H1 (cell line): ENCODE measurements at regions not wholly inside any gene's neighbourhood (a gene's known extent, or its start where the extent isn't known, plus 50 kb on each side); places are given as distances from the start of the nearest gene placed in this dataset.

Experiments
- CTCF ChIA-PET: fragments of 300-600 bp; sonication (Branson Sonifier 250); formaldehyde crosslinking; loops from one replicate; lab custom pipeline; 2021; ENCODE audit not compliant: partially characterized antibody; lab: Charles Lee
- POLR2A ChIA-PET: fragments of 300-600 bp; sonication (Branson Sonifier 250); formaldehyde crosslinking; loops from one replicate; lab custom pipeline; 2021; ENCODE audit warnings: inconsistent platforms; ENCODE audit not compliant: partially characterized antibody; lab: Charles Lee
- DNase-seq, 2 experiments: peaks; one replicate each; pipeline versions ENCODE4 v3.0.0 to v3.0.0-alpha.2; 2010 to 2022; ENCODE audit warnings: low spot score in 2 of 2, low read depth in 1 of 2, mixed read lengths in 1 of 2
- FAIRE-seq: peaks from 2 replicates; lab custom pipeline; 2011; peaks lifted over from hg19 to GRCh38; lab: Jason Lieb, UNC
- H2AFZ ChIP-seq: 2 replicates; pipeline ENCODE4 v1.8.1; 2012; ENCODE audit warnings: low read length, inconsistent platforms
- H2AK5ac ChIP-seq: 2 replicates; pipeline ENCODE4 v1.6.1; 2013; ENCODE audit warnings: low read depth, low read length
- H2BK120ac ChIP-seq: replicated peaks from 2 replicates; pipeline ENCODE3; 2013; ENCODE audit warnings: low read depth, low read length, inconsistent platforms
- H2BK12ac ChIP-seq: 2 replicates; pipeline ENCODE4 v1.6.1; 2013; ENCODE audit warnings: low read depth, low read length
- H2BK15ac ChIP-seq: 2 replicates; pipeline ENCODE4 v1.6.1; 2013; ENCODE audit warnings: low read length
- H2BK20ac ChIP-seq: 2 replicates; pipeline ENCODE4 v1.6.1; 2013; ENCODE audit warnings: low read length
- H2BK5ac ChIP-seq: 2 replicates; pipeline ENCODE4 v1.6.1; 2013; ENCODE audit warnings: low read depth, low read length
- H3K14ac ChIP-seq: 2 replicates; pipeline ENCODE4 v1.6.1; 2013; ENCODE audit warnings: inconsistent platforms; ENCODE audit not compliant: insufficient read length
- H3K18ac ChIP-seq: 2 replicates; pipeline ENCODE4 v1.6.1; 2013; ENCODE audit warnings: low read length; ENCODE audit errors: extremely low read depth
- H3K23ac ChIP-seq: 2 replicates; pipeline ENCODE4 v1.6.1; 2013; ENCODE audit warnings: inconsistent platforms; ENCODE audit not compliant: insufficient read length
- H3K23me2 ChIP-seq: 2 replicates; pipeline ENCODE4 v1.6.1; 2013; ENCODE audit warnings: low read depth, low read length
- H3K27ac ChIP-seq: 2 replicates; pipeline ENCODE4 v1.6.1; 2011; ENCODE audit warnings: low read depth, low read length, inconsistent platforms
- H3K27me3 ChIP-seq, 4 experiments: replicated peaks in 1 of 4; 1 replicate in 1 of 4; 2 replicates in 3 of 4; pipeline versions ENCODE4 v1.6.1 to v1.8.1; 2011 to 2013; ENCODE audit warnings: low read length in 3 of 4, mild to moderate bottlenecking in 3 of 4, inconsistent platforms in 2 of 4, mixed read lengths in 2 of 4, moderate library complexity in 1 of 4; ENCODE audit not compliant: control insufficient read depth in 3 of 4, insufficient read depth in 3 of 4; ENCODE audit errors: extremely low read depth in 1 of 4
- H3K36me3 ChIP-seq, 4 experiments: 2 replicates each; pipeline versions ENCODE4 v1.6.1 to v1.8.1; 2011 to 2013; ENCODE audit warnings: mild to moderate bottlenecking in 4 of 4, low read length in 3 of 4, moderate library complexity in 2 of 4, control low read depth in 1 of 4, inconsistent platforms in 1 of 4; ENCODE audit not compliant: insufficient read depth in 4 of 4, control insufficient read depth in 2 of 4
- H3K4ac ChIP-seq: replicated peaks from 2 replicates; pipeline ENCODE3; 2013; ENCODE audit warnings: low read length, low read depth, mixed read lengths, inconsistent platforms; ENCODE audit not compliant: insufficient read length
- H3K4me1 ChIP-seq, 4 experiments: replicated peaks in 1 of 4; 1 replicate in 1 of 4; 2 replicates in 3 of 4; pipeline versions ENCODE4 v1.6.1 to v1.8.1; 2011 to 2013; ENCODE audit warnings: low read length in 3 of 4, inconsistent platforms in 2 of 4, mixed read lengths in 1 of 4; ENCODE audit not compliant: insufficient read depth in 4 of 4, control insufficient read depth in 3 of 4
- H3K4me2 ChIP-seq, 2 experiments: 2 replicates each; pipeline versions ENCODE4 v1.6.1 to v1.8.1; 2011 to 2013; ENCODE audit warnings: low read depth in 2 of 2, low read length in 2 of 2, control low read depth in 1 of 2, inconsistent platforms in 1 of 2, mild to moderate bottlenecking in 1 of 2; ENCODE audit not compliant: insufficient read depth in 1 of 2
- H3K4me3 ChIP-seq, 4 experiments: fragments of 200-600, 300-600 bp in 1 of 4; sonication (generic), shearing (Covaris generic), sonication (Bioruptor Twin) in 1 of 4; 2 replicates each; pipeline versions ENCODE4 v1.5.1 to v1.8.1; 2011 to 2016; ENCODE audit warnings: low read length in 4 of 4, low read depth in 3 of 4, control low read depth in 2 of 4, inconsistent platforms in 2 of 4, mild to moderate bottlenecking in 2 of 4, mixed read lengths in 1 of 4, moderate library complexity in 1 of 4; ENCODE audit not compliant: insufficient read depth in 2 of 4; ENCODE audit errors: extremely low read depth in 1 of 4
- H3K56ac ChIP-seq: replicated peaks from 2 replicates; pipeline ENCODE3; 2013; ENCODE audit warnings: low read depth, mild to moderate bottlenecking, mixed read lengths, low read length, inconsistent platforms; ENCODE audit not compliant: insufficient read length
- H3K79me1 ChIP-seq: 2 replicates; pipeline ENCODE4 v1.6.1; 2013; ENCODE audit warnings: low read depth, low read length, control low read depth
- H3K79me2 ChIP-seq, 2 experiments: 2 replicates each; pipeline versions ENCODE4 v1.6.1 to v1.8.1; 2012 to 2013; ENCODE audit warnings: low read length in 2 of 2, mild to moderate bottlenecking in 2 of 2, inconsistent platforms in 1 of 2; ENCODE audit not compliant: insufficient read depth in 2 of 2, control insufficient read depth in 1 of 2
- H3K9ac ChIP-seq, 4 experiments: replicated peaks in 1 of 4; 1 replicate in 1 of 4; 2 replicates in 3 of 4; pipeline versions ENCODE4 v1.6.1 to v1.8.1; 2011 to 2013; ENCODE audit warnings: low read depth in 3 of 4, low read length in 3 of 4, control low read depth in 2 of 4, mild to moderate bottlenecking in 2 of 4, moderate library complexity in 2 of 4, inconsistent platforms in 1 of 4; ENCODE audit errors: extremely low read depth in 1 of 4
- H3K9me3 ChIP-seq, 2 experiments: 2 replicates each; pipeline versions ENCODE4 v1.6.1 to v1.8.1; 2012 to 2013; ENCODE audit warnings: mild to moderate bottlenecking in 2 of 2, moderate library complexity in 2 of 2, control low read depth in 1 of 2, inconsistent platforms in 1 of 2, low read depth in 1 of 2, low read length in 1 of 2, mixed read lengths in 1 of 2; ENCODE audit not compliant: insufficient read depth in 2 of 2
- H4K20me1 ChIP-seq, 2 experiments: replicated peaks in 1 of 2; 2 replicates each; pipeline versions ENCODE3 to v1.8.1; 2011 to 2013; ENCODE audit warnings: inconsistent platforms in 2 of 2, low read length in 2 of 2, mild to moderate bottlenecking in 1 of 2; ENCODE audit not compliant: insufficient read depth in 2 of 2, control insufficient read depth in 1 of 2
- H4K5ac ChIP-seq: 2 replicates; pipeline ENCODE4 v1.6.1; 2013; ENCODE audit warnings: low read length, low read depth, mixed read lengths, inconsistent platforms; ENCODE audit not compliant: insufficient read length
- H4K8ac ChIP-seq: 2 replicates; pipeline ENCODE4 v1.8.0; 2013; ENCODE audit warnings: mild to moderate bottlenecking, moderate library complexity, low read length, inconsistent platforms; ENCODE audit not compliant: insufficient read depth; ENCODE audit errors: extremely low read depth
- H4K91ac ChIP-seq: replicated peaks from 2 replicates; pipeline ENCODE3; 2013; ENCODE audit warnings: low read length, mixed read lengths, inconsistent platforms; ENCODE audit not compliant: insufficient read length
- CREB1 ChIP-seq: IDR thresholded peaks from 2 replicates; pipeline ENCODE4 v1.6.1; 2012; ENCODE audit warnings: inconsistent platforms
- EGR1 ChIP-seq: IDR thresholded peaks from 2 replicates; pipeline ENCODE4 v1.6.1; 2011; ENCODE audit warnings: low read depth, low read length, borderline replicate concordance
- MAFK ChIP-seq: IDR thresholded peaks from 2 replicates; pipeline ENCODE4 v1.6.1; 2012; ENCODE audit warnings: low read depth, mild to moderate bottlenecking, improper control_type of control experiment, low read length
- NRF1 ChIP-seq: IDR thresholded peaks from 2 replicates; pipeline ENCODE4 v1.6.1; 2011; ENCODE audit warnings: mild to moderate bottlenecking, low read depth, low read length, improper control_type of control experiment
- POLR2AphosphoS5 ChIP-seq: IDR thresholded peaks from 2 replicates; pipeline ENCODE4 v1.6.1; 2011; ENCODE audit warnings: low read depth, low read length
- SIN3A ChIP-seq, 2 experiments: IDR thresholded peaks in 1 of 2; conservative IDR thresholded peaks in 1 of 2; 2 replicates each; pipeline ENCODE4 v1.6.1; 2011 to 2012; ENCODE audit warnings: low read length in 2 of 2, improper control_type of control experiment in 1 of 2, low read depth in 1 of 2, mild to moderate bottlenecking in 1 of 2
- USF2 ChIP-seq: IDR thresholded peaks from 2 replicates; pipeline ENCODE4 v1.6.1; 2011; ENCODE audit warnings: low read length, improper control_type of control experiment
- WGBS, 2 experiments: shearing (Covaris generic) in 1 of 2; methylation state at CpG; one replicate each; pipeline versions ENCODE4 v1.1.6 to v1.1.7; 2013 to 2015; ENCODE audit warnings: low lambda C conversion rate in 2 of 2, mixed read lengths in 2 of 2, inconsistent platforms in 1 of 2, low coverage in 1 of 2, missing lambda C conversion rate in 1 of 2; ENCODE audit not compliant: insufficient replicate concordance in 2 of 2, insufficient coverage in 1 of 2, insufficient read length in 1 of 2; ENCODE audit errors: extremely low coverage in 1 of 2, missing lambda C conversion rate in 1 of 2; 5-methylcytosine and 5-hydroxymethylcytosine counted together
- TF ChIP-seq, protein P1 (sequence below), 3 experiments: IDR thresholded peaks; 1 replicate in 2 of 3; 2 replicates in 1 of 3; pipeline versions ENCODE4 v1.5.1 to v1.6.1; 2011; ENCODE audit warnings: low read length in 3 of 3, mild to moderate bottlenecking in 3 of 3, inconsistent platforms in 2 of 3, low read depth in 1 of 3, moderate library complexity in 1 of 3; ENCODE audit not compliant: insufficient read depth in 1 of 3; ENCODE audit errors: control extremely low read depth in 1 of 3
- TF ChIP-seq, protein P2 (sequence below): IDR thresholded peaks from 2 replicates; pipeline ENCODE4 v1.6.1; 2012; ENCODE audit warnings: inconsistent platforms

DNA sequence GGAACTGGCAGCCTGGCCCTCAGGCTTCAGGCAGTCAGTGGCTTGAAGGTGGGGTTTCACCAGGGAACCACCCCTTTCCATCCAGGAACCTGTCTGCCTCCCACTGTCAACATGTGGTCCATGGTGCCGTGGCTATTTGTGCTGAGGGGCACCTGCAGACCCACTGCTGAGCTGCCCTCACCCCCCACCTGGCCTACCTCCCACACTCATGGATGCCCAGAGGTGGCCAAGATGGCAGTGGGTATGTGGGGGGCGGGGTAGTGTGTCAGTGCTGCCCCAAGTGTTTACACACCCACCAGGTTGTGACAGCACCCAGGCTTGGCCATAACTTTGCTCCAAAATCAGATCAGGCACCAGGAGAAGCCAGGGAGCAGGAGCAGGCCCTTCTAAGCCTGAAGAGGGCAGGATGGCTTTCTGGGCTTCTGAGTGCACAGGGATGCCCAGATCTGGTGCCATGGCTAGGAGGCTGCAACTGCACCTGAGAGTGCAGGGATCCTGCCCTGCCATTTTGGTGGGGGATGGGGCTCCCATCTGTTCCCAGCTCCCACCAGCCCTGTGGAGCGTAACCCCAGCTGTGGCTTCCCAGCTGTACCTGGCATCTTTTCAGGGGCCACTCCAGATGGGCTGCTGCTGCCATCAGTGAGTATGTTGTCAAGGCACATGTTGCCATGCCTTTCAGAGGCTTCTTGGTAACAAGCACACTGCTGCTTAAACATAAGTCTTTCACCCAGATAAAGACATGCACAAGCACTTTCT, 263.9 kb downstream of the LRIG3 start:
- Histone ChIP-seq H3K14ac (no peak overlapping the region), H3K4me3 (no peak overlapping the region), H3K4me2 (no peak overlapping the region), H3K4me1 (no peaks in the 10 kb centered on the region), H3K23me2 (no peaks in the 10 kb centered on the region), H3K23ac (no peak overlapping the region), H3K27me3 (no peaks in the 10 kb centered on the region), H2BK20ac (no peak overlapping the region), H3K18ac (no peak overlapping the region), H4K8ac (no peak overlapping the region), H3K56ac (no peak overlapping the region), H3K9ac (no peak overlapping the region), H3K9me3 (no peaks in the 10 kb centered on the region), H3K27ac (no peak overlapping the region), H2BK15ac (no peak overlapping the region), H2BK12ac (no peak overlapping the region), H2BK120ac (no peak overlapping the region), H2AFZ (no peak overlapping the region), H3K36me3 (no peaks in the 10 kb centered on the region), H3K79me2 (no peaks in the 10 kb centered on the region), H3K79me1 (no peaks in the 10 kb centered on the region), H2AK5ac (no peak overlapping the region), H2BK5ac (no peak overlapping the region), H4K5ac (no peak overlapping the region), H4K91ac (no peak overlapping the region), H4K20me1 (no peaks in the 10 kb centered on the region), H3K4ac (no peak overlapping the region)
- ChIA-PET POLR2A (no interaction called here), CTCF (interaction anchor here (2.0 kb wide), 1 partner anchor 13 kb away, joined by 4 read pairs; no protein-coding TSS in a partner anchor)
- FAIRE-seq, result no peak
- DNase-seq, result no peak
- 86% methylated on average over 3 of the region's 3 CpGs; no CpG with 5 or more reads in 1 of the 2 experiments for WGBS, 2 experiments
- TF ChIP-seq, protein P1, sequence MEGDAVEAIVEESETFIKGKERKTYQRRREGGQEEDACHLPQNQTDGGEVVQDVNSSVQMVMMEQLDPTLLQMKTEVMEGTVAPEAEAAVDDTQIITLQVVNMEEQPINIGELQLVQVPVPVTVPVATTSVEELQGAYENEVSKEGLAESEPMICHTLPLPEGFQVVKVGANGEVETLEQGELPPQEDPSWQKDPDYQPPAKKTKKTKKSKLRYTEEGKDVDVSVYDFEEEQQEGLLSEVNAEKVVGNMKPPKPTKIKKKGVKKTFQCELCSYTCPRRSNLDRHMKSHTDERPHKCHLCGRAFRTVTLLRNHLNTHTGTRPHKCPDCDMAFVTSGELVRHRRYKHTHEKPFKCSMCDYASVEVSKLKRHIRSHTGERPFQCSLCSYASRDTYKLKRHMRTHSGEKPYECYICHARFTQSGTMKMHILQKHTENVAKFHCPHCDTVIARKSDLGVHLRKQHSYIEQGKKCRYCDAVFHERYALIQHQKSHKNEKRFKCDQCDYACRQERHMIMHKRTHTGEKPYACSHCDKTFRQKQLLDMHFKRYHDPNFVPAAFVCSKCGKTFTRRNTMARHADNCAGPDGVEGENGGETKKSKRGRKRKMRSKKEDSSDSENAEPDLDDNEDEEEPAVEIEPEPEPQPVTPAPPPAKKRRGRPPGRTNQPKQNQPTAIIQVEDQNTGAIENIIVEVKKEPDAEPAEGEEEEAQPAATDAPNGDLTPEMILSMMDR (IDR thresholded peaks at IDR 0.05; ENCODE audit: control extremely low read depth in 1 of 3, insufficient read depth in 1 of 3, low read depth in 1 of 3, low read length in 3 of 3), result no peak
- no peak for TF ChIP-seq NRF1
- TF ChIP-seq MAFK, result no peak
- no peak for TF ChIP-seq EGR1
- no peak for TF ChIP-seq POLR2AphosphoS5
- no peak for TF ChIP-seq USF2
- no peak for TF ChIP-seq SIN3A (conservative IDR thresholded peaks at IDR 0.05 in 1 of 2, IDR thresholded peaks at IDR 0.05 in 1 of 2; ENCODE audit: low read depth in 1 of 2, low read length in 2 of 2)
- TF ChIP-seq, protein P2, sequence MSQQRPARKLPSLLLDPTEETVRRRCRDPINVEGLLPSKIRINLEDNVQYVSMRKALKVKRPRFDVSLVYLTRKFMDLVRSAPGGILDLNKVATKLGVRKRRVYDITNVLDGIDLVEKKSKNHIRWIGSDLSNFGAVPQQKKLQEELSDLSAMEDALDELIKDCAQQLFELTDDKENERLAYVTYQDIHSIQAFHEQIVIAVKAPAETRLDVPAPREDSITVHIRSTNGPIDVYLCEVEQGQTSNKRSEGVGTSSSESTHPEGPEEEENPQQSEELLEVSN, result no peak
- no peak for TF ChIP-seq CREB1
